Breast epithelium (tissue), 3 donors: ENCODE measurements at regions not wholly inside any gene's neighbourhood (a gene's known extent, or its start where the extent isn't known, plus 50 kb on each side); places are given as distances from the start of the nearest gene placed in this dataset.

Experiments
- CTCF ChIP-seq, 3 donors: fragments of 450-650 bp; IDR thresholded peaks; one replicate each; pipeline ENCODE4 v1.5.1; 2016 to 2017; ENCODE audit warnings: antibody characterized with exemption in 3 of 3, mild to moderate bottlenecking in 3 of 3, moderate library complexity in 3 of 3
- POLR2A ChIP-seq: fragments of 450-650 bp; IDR thresholded peaks from one replicate; pipeline ENCODE4 v1.6.1; 2016; ENCODE audit warnings: antibody characterized with exemption, mild to moderate bottlenecking, moderate library complexity
- POLR2AphosphoS5 ChIP-seq, 3 donors: sonication (generic); formaldehyde crosslinking; IDR thresholded peaks; one replicate each; pipeline ENCODE4 v1.6.1; 2017; ENCODE audit warnings: antibody characterized with exemption in 3 of 3

- TF ChIP-seq CTCF (IDR thresholded peaks at IDR 0.05) (no peak), POLR2A (no peak), POLR2AphosphoS5 (IDR thresholded peaks at IDR 0.05) (no peak)
Measured at GRCh38 chr14:82239223-82239622, 705.6 kb upstream of the SEL1L start.
